ENCODE measurements at regions not wholly inside any gene's neighbourhood (a gene's known extent, or its start where the extent isn't known, plus 50 kb on each side); places are given as distances from the start of the nearest gene placed in this dataset.
A peak's percentile ranks its signal among the peaks of the same experiment; 100 is the strongest.

DNA sequence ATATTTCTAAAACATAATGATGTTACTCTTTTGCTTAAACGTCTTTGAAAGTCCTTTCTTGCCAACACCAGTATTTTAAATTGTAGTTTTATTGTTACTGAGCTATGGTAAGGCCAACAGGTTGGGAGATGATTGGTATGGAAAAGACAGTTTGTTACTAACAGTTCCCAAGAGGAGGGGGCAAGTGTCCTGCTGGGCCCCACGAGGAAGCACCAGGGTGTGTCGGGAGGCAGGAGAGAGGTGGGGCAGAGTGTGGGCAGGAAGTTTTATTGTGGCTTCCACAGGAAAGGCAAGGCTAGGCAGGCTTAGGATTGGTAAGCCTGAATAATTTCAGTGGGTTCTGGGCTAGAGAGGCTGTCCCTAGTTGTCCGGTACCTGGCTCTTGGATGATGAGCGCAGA is 134.3 kb downstream of the SOCS6 start:
- DNase-seq (ENCODE audit: low read depth), result no peak
- TF ChIP-seq, protein P1, sequence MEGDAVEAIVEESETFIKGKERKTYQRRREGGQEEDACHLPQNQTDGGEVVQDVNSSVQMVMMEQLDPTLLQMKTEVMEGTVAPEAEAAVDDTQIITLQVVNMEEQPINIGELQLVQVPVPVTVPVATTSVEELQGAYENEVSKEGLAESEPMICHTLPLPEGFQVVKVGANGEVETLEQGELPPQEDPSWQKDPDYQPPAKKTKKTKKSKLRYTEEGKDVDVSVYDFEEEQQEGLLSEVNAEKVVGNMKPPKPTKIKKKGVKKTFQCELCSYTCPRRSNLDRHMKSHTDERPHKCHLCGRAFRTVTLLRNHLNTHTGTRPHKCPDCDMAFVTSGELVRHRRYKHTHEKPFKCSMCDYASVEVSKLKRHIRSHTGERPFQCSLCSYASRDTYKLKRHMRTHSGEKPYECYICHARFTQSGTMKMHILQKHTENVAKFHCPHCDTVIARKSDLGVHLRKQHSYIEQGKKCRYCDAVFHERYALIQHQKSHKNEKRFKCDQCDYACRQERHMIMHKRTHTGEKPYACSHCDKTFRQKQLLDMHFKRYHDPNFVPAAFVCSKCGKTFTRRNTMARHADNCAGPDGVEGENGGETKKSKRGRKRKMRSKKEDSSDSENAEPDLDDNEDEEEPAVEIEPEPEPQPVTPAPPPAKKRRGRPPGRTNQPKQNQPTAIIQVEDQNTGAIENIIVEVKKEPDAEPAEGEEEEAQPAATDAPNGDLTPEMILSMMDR (IDR thresholded peaks at IDR 0.05; ENCODE audit: low read depth, low read length, missing control alignments), result no peak
- H3K4me3 ChIP-seq (ENCODE audit: low read depth, low read length), result no peak overlapping the region

- DNase-seq (ENCODE audit: low read depth), result no peak
- no peak overlapping the region for H3K4me3 ChIP-seq (ENCODE audit: low read depth, low read length)
- TF ChIP-seq, protein P1 (IDR thresholded peaks at IDR 0.05; ENCODE audit: low read depth, low read length, missing control alignments), result no peak
Observed at GRCh38 chr18:70422391-70422965, 133.6 kb downstream of the SOCS6 start.

DNA sequence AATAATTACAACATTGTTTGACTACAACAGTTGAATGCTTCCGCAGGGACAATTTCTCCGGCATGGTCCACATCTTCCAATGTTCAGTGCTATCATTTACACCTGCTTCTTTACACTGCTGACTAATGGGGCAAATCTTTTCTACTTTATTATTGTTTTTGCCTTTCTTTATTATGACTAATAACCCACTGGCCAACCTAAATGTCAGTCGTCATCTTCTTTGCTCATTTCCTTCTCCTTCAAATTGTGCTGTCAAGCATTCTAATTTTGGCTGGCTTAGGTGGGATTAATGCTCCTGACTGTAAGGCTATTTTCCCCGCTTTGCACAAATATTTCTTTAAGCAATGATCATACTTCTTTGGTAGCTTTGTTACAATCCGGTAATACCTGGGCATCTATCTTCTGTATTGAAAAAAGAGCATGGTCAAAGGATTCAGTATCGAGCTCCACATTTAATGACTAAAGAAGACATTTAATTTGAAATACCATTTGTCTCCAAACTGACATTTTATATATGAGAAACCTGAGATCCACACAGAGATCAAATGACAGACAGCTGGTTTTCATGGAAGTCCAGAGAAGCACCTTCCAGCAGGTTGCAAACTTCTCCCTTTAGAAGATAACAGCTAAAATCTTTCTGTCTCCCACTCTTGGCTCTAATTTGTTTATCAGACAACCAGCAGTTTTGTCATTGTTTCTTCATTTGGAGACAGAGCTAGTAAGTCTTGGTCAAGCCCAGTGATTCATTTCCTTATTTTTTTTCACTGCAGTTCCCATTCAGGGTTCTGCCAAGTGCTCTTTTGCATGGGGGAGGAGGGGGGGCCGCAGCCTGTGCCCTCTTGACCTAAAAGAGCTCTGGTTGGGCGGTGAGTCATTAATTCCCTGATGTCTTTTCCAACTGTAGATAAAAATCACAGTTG is 132.9 kb downstream of the SOCS6 start:
- DNase-seq (ENCODE audit: low read depth), result no peak
- TF ChIP-seq, protein P1 (IDR thresholded peaks at IDR 0.05; ENCODE audit: low read depth, low read length, missing control alignments), result no peak
- no peak overlapping the region for H3K4me3 ChIP-seq (ENCODE audit: low read depth, low read length)

GRCh38 chr18:70420146-70420898 is 131.5 kb downstream of the SOCS6 start:
- TF ChIP-seq, protein P1 (IDR thresholded peaks at IDR 0.05; ENCODE audit: low read depth, low read length, missing control alignments), result no peak
- no peak for DNase-seq (ENCODE audit: low read depth)
- no peak overlapping the region for H3K4me3 ChIP-seq (ENCODE audit: low read depth, low read length)

GRCh38 chr18:70419526-70419925 is 130.7 kb downstream of the SOCS6 start:
- TF ChIP-seq, protein P1 (IDR thresholded peaks at IDR 0.05; ENCODE audit: low read depth, low read length, missing control alignments), result no peak
- H3K4me3 ChIP-seq (ENCODE audit: low read depth, low read length), result no peak overlapping the region
- DNase-seq (ENCODE audit: low read depth), result no peak

DNA sequence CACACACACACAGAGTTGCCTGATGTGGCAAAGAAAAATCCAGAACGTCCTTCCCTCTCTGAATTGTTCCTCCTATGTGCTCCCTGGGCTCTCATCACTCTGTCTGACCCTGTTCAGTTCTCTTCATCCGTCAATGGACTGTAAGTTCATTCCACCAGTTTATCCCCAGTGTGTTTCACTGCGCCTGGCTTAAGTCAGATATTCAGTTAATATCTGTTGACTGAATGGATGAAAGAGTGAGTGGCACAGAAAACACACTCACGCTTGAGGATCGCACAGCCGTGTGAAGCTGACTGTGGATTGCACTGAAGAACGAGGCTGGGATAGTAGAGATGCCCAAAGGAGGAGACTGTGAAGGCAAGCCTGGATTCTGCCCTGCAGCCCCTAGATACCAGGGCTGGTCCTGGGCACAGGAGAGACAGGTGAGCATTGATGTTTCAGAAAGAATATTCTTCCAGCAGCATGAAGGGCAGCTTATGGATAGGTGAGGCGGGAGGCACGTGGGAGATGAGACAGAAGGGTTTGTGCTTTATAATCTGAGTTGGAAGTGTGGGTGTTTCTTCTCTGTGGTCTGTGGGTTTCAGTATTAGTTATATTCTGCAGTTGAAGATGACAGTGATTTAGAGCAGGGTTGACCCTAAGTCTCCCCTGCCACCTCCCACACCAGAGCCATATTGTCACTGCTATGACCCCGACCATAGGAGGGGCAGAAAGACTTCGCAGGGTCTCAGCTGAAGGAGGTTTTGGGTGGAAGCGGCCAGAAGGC is 129.9 kb downstream of the SOCS6 start:
- no peak overlapping the region for H3K4me3 ChIP-seq (ENCODE audit: low read depth, low read length)
- TF ChIP-seq, protein P1 (IDR thresholded peaks at IDR 0.05; ENCODE audit: low read depth, low read length, missing control alignments), result no peak
- peak; percentile 24 for DNase-seq (ENCODE audit: low read depth)
